GM10248 (cell line): ENCODE measurements at regions not wholly inside any gene's neighbourhood (a gene's known extent, or its start where the extent isn't known, plus 50 kb on each side); places are given as distances from the start of the nearest gene placed in this dataset.

ENCODE experiments used
- CTCF ChIA-PET: fragments of 300-600 bp; sonication (Branson Sonifier 250); formaldehyde crosslinking; extraction: SDS; loops from one replicate; lab custom pipeline; 2021; ENCODE audit warnings: antibody characterized with exemption; lab: Yijun Ruan, JAX
- POLR2A ChIA-PET: fragments of 350-650 bp; sonication (Branson Sonifier 250); formaldehyde crosslinking; extraction: SDS; loops from one replicate; lab custom pipeline; 2020; ENCODE audit warnings: antibody characterized with exemption; lab: Yijun Ruan, JAX
- DNase-seq: peaks from one replicate; pipeline ENCODE4 v3.0.0; 2012; ENCODE audit errors: extremely low spot score
- TF ChIP-seq, protein P1 (sequence below): IDR thresholded peaks from 2 replicates; pipeline ENCODE4 v1.5.1; 2012; ENCODE audit warnings: mild to moderate bottlenecking, low read depth; ENCODE audit errors: extremely low read depth, missing control alignments, control extremely low read depth

DNA sequence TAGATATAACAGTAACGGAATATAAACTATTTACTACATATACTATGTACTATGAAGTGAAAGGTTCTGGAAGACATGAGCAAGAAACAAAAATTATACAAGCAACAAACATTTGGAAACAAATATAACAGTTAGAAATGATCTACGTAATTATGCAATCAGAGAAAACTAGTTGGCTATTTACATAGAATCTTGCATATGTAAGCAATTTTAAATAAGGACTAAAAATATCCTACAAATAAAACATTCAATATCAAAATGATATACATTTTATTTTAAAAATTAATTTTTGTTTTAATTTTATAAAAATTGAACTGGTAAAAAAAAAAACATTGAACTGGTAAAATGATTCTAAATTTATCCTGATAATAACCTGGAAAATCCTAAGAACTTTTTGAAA, 642.5 kb upstream of the PCDH10 start:
- TF ChIP-seq, protein P1, sequence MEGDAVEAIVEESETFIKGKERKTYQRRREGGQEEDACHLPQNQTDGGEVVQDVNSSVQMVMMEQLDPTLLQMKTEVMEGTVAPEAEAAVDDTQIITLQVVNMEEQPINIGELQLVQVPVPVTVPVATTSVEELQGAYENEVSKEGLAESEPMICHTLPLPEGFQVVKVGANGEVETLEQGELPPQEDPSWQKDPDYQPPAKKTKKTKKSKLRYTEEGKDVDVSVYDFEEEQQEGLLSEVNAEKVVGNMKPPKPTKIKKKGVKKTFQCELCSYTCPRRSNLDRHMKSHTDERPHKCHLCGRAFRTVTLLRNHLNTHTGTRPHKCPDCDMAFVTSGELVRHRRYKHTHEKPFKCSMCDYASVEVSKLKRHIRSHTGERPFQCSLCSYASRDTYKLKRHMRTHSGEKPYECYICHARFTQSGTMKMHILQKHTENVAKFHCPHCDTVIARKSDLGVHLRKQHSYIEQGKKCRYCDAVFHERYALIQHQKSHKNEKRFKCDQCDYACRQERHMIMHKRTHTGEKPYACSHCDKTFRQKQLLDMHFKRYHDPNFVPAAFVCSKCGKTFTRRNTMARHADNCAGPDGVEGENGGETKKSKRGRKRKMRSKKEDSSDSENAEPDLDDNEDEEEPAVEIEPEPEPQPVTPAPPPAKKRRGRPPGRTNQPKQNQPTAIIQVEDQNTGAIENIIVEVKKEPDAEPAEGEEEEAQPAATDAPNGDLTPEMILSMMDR, result no peak
- POLR2A ChIA-PET, result no interaction called here
- no peak for DNase-seq
- CTCF ChIA-PET, result no interaction called here

DNA sequence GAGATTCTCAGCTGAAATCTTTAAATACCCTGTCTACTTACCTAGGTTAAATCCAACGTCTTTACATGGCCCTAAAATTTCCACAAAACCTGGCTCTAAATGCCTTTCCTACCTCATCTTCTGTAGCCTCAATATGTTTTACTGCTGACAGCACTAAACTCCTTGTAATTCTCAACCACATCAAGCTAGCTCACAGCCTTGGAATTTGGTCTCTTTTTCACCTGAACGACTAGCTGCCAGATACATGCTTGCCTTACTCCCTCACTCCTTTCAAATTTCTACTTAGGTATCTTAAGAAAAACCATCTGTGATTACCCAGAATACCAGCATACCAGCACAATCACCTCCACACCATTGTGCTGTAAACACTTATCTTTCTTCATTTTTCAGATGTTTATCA, 635.6 kb upstream of the PCDH10 start:
- ChIA-PET CTCF (no interaction called here), POLR2A (no interaction called here)
- TF ChIP-seq, protein P1, result no peak
- DNase-seq, result no peak

DNA sequence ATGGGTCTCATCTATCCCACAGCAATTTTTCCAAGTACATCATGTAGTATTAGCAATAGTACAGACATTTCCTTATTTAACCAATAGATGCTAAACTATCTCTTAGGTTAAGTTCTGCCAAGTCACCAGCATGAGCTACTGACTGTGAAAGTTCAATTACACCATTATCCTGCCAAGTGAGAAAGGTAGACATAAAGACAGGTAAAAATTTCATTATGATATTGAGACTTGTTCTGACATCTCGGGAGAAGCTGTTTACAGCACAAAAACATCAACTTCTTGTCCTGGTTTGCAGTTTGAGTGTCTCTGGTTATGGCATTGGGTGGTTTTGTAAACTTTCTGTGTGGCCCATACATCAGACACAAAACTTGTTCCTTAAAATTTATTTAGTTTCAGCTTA, 622.4 kb upstream of the PCDH10 start:
- ChIA-PET CTCF (no interaction called here), POLR2A (no interaction called here)
- TF ChIP-seq, protein P1, result no peak
- no peak for DNase-seq

DNA sequence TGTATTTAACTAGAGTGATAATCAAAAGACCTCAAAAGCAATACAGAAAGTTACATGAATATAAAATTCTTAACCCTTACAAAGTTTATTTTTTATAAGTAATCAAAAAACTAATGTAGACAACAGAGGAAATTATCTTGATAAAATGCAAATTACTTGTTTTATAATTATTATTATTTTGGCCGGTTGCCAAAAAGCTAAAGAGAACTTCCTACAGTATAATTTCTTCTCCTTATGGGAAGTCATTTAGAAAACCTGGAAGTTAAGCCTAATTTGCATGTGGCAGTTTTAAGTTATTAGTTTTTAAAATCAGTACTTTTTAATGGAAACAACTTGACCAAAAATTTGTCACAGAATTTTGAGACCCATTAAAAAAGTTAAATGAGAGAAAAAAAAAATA, 621.3 kb upstream of the PCDH10 start:
- no peak for DNase-seq
- CTCF ChIA-PET, result no interaction called here
- TF ChIP-seq, protein P1, result no peak
- POLR2A ChIA-PET, result no interaction called here

DNA sequence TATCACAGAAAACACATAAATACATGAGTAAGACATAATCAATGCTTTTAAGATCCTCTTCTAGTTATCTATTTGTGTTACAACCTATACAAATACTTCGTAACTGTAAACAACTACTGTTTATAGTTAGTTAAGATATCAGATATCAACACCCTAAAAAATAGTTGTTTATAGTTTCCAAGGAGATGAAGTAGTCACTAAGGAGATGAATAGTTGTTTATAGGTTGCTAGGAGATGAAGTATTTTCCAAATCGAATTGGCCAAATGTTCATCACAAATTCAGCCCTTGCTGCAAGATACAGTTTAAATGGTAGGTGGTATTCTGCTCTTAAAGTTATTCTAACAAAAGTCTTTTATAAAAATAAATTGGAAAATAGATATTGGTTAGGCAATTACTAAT, 618.2 kb upstream of the PCDH10 start:
- DNase-seq, result no peak
- ChIA-PET POLR2A (no interaction called here), CTCF (interaction anchor here (1.5 kb wide), 1 partner anchor 9 kb away, joined by 5 read pairs; no protein-coding TSS in a partner anchor)
- TF ChIP-seq, protein P1, result no peak

DNA sequence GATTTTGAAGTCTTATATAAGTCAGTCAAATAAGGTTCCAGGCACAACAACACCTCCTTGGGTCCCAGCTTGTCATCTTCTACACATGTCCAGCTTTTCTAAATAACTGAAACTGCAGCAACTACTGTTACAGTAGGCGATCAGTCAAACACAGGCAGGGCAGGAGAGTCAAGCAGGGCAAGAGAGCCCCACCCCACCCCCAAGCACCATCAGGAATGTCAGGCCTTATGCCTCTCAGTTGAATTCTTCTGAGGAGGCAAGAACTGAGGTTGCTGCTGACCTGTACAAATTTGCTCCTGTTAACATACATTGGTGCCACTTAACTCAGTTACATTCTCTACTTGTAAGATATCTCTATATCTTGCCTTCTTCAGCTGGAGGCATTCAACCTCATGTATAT, 608.8 kb upstream of the PCDH10 start:
- DNase-seq, result no peak
- TF ChIP-seq, protein P1, result no peak
- POLR2A ChIA-PET, result no interaction called here

More for the DNA sequence above, 608.8 kb upstream of the PCDH10 start:
- CTCF ChIA-PET, result interaction anchor here (1.9 kb wide), 1 partner anchor 10 kb away, joined by 5 read pairs; no protein-coding TSS in a partner anchor
